Upper lobe of left lung (tissue), 4 donors: ENCODE measurements at regions not wholly inside any gene's neighbourhood (a gene's known extent, or its start where the extent isn't known, plus 50 kb on each side); places are given as distances from the start of the nearest gene placed in this dataset.

Experiments
- CTCF ChIP-seq, 6 experiments: fragments of 450-650 bp in 4 of 6; fragments of 200-600 bp in 2 of 6; sonication (generic) in 2 of 6; IDR thresholded peaks; one replicate each; pipeline ENCODE4 v1.5.1; 2016 to 2019; ENCODE audit warnings: antibody characterized with exemption in 6 of 6
- EP300 ChIP-seq, 4 donors: sonication (generic); formaldehyde crosslinking; IDR thresholded peaks; one replicate each; pipeline ENCODE4 v1.5.1; 2017; ENCODE audit warnings: antibody characterized with exemption in 4 of 4, control low read depth in 2 of 4
- POLR2A ChIP-seq, 4 donors: fragments of 450-650 bp; IDR thresholded peaks; one replicate each; pipeline ENCODE4 v1.5.1; 2016 to 2017; ENCODE audit warnings: antibody characterized with exemption in 4 of 4, mild to moderate bottlenecking in 2 of 4

DNA sequence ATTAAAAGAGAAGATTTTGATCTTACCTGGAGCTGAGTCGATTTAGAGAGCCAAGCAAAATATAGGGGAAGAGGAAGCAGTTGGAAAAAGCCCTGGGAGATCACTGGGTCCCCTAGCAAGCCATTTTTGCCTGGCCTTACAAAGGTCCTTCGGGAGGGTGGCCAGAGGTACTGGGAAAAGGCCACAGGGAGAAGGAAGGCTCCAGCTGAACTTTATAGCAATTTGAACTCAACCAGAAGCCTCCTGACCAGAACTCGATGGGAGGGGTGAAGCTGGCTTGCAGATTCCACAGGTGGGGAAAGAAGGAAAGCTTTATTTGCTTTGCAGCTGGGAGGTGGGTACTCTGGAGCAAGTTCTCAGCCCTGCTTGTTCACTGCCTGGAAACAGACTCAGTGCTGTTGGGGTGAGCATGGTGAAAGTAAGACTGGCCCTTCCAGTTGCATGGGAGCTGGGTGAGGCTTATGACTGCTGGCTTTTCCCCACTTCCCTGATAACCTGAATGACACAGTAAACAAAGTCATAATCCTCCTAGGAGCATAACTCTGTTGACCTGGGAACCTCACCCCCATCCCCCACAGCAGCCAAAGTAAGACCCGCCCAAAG lies 855.8 kb downstream of the FSCB start:
- TF ChIP-seq CTCF (IDR thresholded peaks at IDR 0.05) = no peak
- TF ChIP-seq EP300 (IDR thresholded peaks at IDR 0.05) = no peak
- no peak for TF ChIP-seq POLR2A (IDR thresholded peaks at IDR 0.05)
